DND-41 (cell line): ENCODE measurements at regions not wholly inside any gene's neighbourhood (a gene's known extent, or its start where the extent isn't known, plus 50 kb on each side); places are given as distances from the start of the nearest gene placed in this dataset.

Experiments
- ATAC-seq: fragments of 200-7000 bp; cut with Tn5 transposase; 3 replicates; pipeline ENCODE4 v1.9.1; 2021; ENCODE audit warnings: low read depth; ENCODE audit not compliant: insufficient read depth
- DNase-seq: peaks from one replicate; pipeline ENCODE4 v3.0.0-alpha.2; 2020
- H2AFZ ChIP-seq: 2 replicates; pipeline ENCODE4 v1.6.0; 2012; ENCODE audit warnings: low read depth, low read length
- H3K27ac ChIP-seq: 2 replicates; pipeline ENCODE4 v1.5.1; 2012; ENCODE audit warnings: low read length, inconsistent platforms
- H3K27me3 ChIP-seq: fragments of 200-600 bp; sonication (generic); 2 replicates; pipeline ENCODE4 v1.6.0; 2012; ENCODE audit warnings: low read length, mild to moderate bottlenecking, inconsistent platforms; ENCODE audit not compliant: insufficient read depth, poor library complexity
- H3K36me3 ChIP-seq: 2 replicates; pipeline ENCODE4 v1.5.1; 2012; ENCODE audit warnings: low read length, inconsistent platforms; ENCODE audit not compliant: insufficient read depth
- H3K4me1 ChIP-seq: 2 replicates; pipeline ENCODE4 v1.5.1; 2012; ENCODE audit warnings: mild to moderate bottlenecking, low read length; ENCODE audit not compliant: insufficient read depth
- H3K4me2 ChIP-seq: 2 replicates; pipeline ENCODE4 v1.6.0; 2012; ENCODE audit warnings: mild to moderate bottlenecking, moderate library complexity, low read length, inconsistent platforms; ENCODE audit not compliant: insufficient read depth
- H3K4me3 ChIP-seq, 2 experiments: fragments of 200-600 bp in 1 of 2; shearing (Covaris generic) in 1 of 2; 2 replicates each; pipeline ENCODE4 v1.5.1; 2012 to 2016; ENCODE audit warnings: inconsistent platforms in 2 of 2, low read length in 2 of 2, mild to moderate bottlenecking in 2 of 2, low read depth in 1 of 2, moderate library complexity in 1 of 2
- H3K79me2 ChIP-seq: 2 replicates; pipeline ENCODE4 v1.6.0; 2012; ENCODE audit warnings: low read length, inconsistent platforms; ENCODE audit not compliant: insufficient read depth
- H3K9ac ChIP-seq: 2 replicates; pipeline ENCODE4 v1.6.0; 2012; ENCODE audit warnings: low read depth, mild to moderate bottlenecking, inconsistent platforms, low read length, moderate library complexity
- H3K9me3 ChIP-seq: 2 replicates; pipeline ENCODE4 v1.5.1; 2012; ENCODE audit warnings: low read length, moderate library complexity, mild to moderate bottlenecking, inconsistent platforms; ENCODE audit not compliant: insufficient read depth, severe bottlenecking
- H4K20me1 ChIP-seq: 2 replicates; pipeline ENCODE4 v1.6.0; 2012; ENCODE audit warnings: low read length; ENCODE audit not compliant: insufficient read depth
- CTCF ChIP-seq: IDR thresholded peaks from 2 replicates; pipeline ENCODE4 v1.5.1; 2012; ENCODE audit warnings: borderline replicate concordance, low read length, moderate library complexity, mild to moderate bottlenecking; ENCODE audit not compliant: poor library complexity, severe bottlenecking; ENCODE audit errors: extremely low read depth
- EZH2 ChIP-seq: IDR thresholded peaks from 3 replicates; pipeline ENCODE4 v1.6.1; 2012; ENCODE audit warnings: borderline replicate concordance, low read depth, mild to moderate bottlenecking, moderate library complexity, low read length, inconsistent platforms; ENCODE audit not compliant: severe bottlenecking

GRCh38 chr2:52036024-52036423 is 1004.1 kb upstream of the NRXN1 start:
- Histone ChIP-seq H2AFZ (no peak overlapping the region), H3K79me2 (no peaks in the 10 kb centered on the region), H3K27me3 (no peaks in the 10 kb centered on the region), H3K4me3 (no peak overlapping the region), H4K20me1 (no peaks in the 10 kb centered on the region), H3K4me1 (no peaks in the 10 kb centered on the region), H3K9ac (no peak overlapping the region), H3K4me2 (no peak overlapping the region), H3K27ac (no peak overlapping the region), H3K9me3 (no peaks in the 10 kb centered on the region), H3K36me3 (no peaks in the 10 kb centered on the region)
- TF ChIP-seq EZH2 (no peak), CTCF (no peak)
- DNase-seq: no peak
- ATAC-seq: no peak

- ATAC-seq: no peak
- no peak overlapping the region for H3K27ac ChIP-seq
Measured at GRCh38 chr2:52035391-52035790, 1003.5 kb upstream of the NRXN1 start.

GRCh38 chr2:52034706-52035105 is 1002.8 kb upstream of the NRXN1 start:
- TF ChIP-seq EZH2 (no peak), CTCF (no peak)
- Histone ChIP-seq H3K79me2 (no peaks in the 10 kb centered on the region), H3K4me2 (no peak overlapping the region), H3K4me1 (no peaks in the 10 kb centered on the region), H3K4me3 (no peak overlapping the region), H2AFZ (no peak overlapping the region), H3K9me3 (no peaks in the 10 kb centered on the region), H3K9ac (no peak overlapping the region), H3K27ac (no peak overlapping the region), H4K20me1 (no peaks in the 10 kb centered on the region), H3K36me3 (no peaks in the 10 kb centered on the region), H3K27me3 (no peaks in the 10 kb centered on the region)
- DNase-seq (no peak), ATAC-seq (no peak)

More at GRCh38 chr2:52035391-52035790, 1003.5 kb upstream of the NRXN1 start:
- Histone ChIP-seq H3K4me3 (no peak overlapping the region), H3K9ac (no peak overlapping the region), H2AFZ (no peak overlapping the region), H3K36me3 (no peaks in the 10 kb centered on the region), H3K27me3 (no peaks in the 10 kb centered on the region), H3K4me1 (no peaks in the 10 kb centered on the region), H3K9me3 (no peaks in the 10 kb centered on the region), H3K4me2 (no peak overlapping the region), H4K20me1 (no peaks in the 10 kb centered on the region), H3K79me2 (no peaks in the 10 kb centered on the region)
- DNase-seq: no peak
- TF ChIP-seq CTCF: no peak
- no peak for TF ChIP-seq EZH2

DNA sequence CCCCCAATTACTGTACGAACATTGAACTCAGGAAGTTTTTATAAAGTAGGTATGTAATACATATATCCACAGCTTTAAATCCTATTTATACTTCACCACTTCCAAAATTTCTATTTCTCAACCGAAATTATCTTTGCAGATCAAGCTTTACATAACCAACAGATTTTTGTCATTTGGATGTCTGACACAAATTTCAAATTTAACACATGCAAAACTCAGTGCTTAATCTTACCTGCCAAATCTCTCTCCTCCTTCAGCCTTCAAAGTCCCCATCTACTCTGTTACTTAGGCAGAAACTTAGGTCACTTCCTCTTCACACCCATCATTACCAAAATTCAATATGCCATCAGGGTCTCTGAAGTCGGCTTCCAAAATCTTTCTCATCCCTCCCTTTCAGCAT is 990.1 kb upstream of the NRXN1 start:
- Histone ChIP-seq H3K4me2 (no peak overlapping the region), H3K9ac (no peak overlapping the region), H3K27me3 (no peaks in the 10 kb centered on the region), H3K79me2 (no peaks in the 10 kb centered on the region), H3K4me1 (no peaks in the 10 kb centered on the region), H3K27ac (no peak overlapping the region), H4K20me1 (no peaks in the 10 kb centered on the region), H3K9me3 (peaks cover 2% of the 10 kb centered on the region), H2AFZ (no peak overlapping the region), H3K4me3 (no peak overlapping the region), H3K36me3 (no peaks in the 10 kb centered on the region)
- DNase-seq (no peak), ATAC-seq (no peak)
- TF ChIP-seq EZH2: no peak
- TF ChIP-seq CTCF: no peak
